Heart left ventricle (tissue), 16 donors: ENCODE measurements at regions not wholly inside any gene's neighbourhood (a gene's known extent, or its start where the extent isn't known, plus 50 kb on each side); places are given as distances from the start of the nearest gene placed in this dataset.

ENCODE experiments used
- ATAC-seq, 4 donors: fragments of 200-7000 bp; cut with Tn5 transposase; one replicate each; pipeline ENCODE4 v1.9.1; 2020 to 2022; ENCODE audit warnings: moderate library complexity in 4 of 4, mild to moderate bottlenecking in 3 of 4, moderate number of reproducible peaks in 1 of 4
- DNase-seq, 5 donors: peaks; one replicate each; pipeline ENCODE4 v3.0.0-alpha.2; 2020
- H3K27ac ChIP-seq, 12 donors: fragments of 200-600 bp; sonication (generic) in 4 of 12; one replicate each; pipeline versions ENCODE4 v1.5.0 to v1.8.0; 2016 to 2022; ENCODE audit warnings: mild to moderate bottlenecking in 2 of 12
- H3K27me3 ChIP-seq, 9 donors: fragments of 200-600 bp; sonication (generic) in 2 of 9; one replicate each; pipeline versions ENCODE4 v1.5.1 to v1.8.0; 2016 to 2022; ENCODE audit warnings: mild to moderate bottlenecking in 3 of 9
- H3K36me3 ChIP-seq, 9 donors: fragments of 200-600 bp; sonication (generic) in 2 of 9; one replicate each; pipeline versions ENCODE4 v1.5.0 to v1.8.0; 2018 to 2022; ENCODE audit warnings: mild to moderate bottlenecking in 2 of 9
- H3K4me1 ChIP-seq, 12 donors: fragments of 200-600 bp; sonication (generic) in 4 of 12; one replicate each; pipeline versions ENCODE4 v1.5.0 to v1.8.0; 2016 to 2022; ENCODE audit warnings: mild to moderate bottlenecking in 3 of 12
- H3K4me3 ChIP-seq, 12 donors: fragments of 200-600 bp; sonication (generic) in 4 of 12; one replicate each; pipeline versions ENCODE4 v1.5.0 to v1.8.0; 2017 to 2022; ENCODE audit warnings: mild to moderate bottlenecking in 9 of 12, moderate library complexity in 4 of 12
- H3K9me3 ChIP-seq, 12 donors: fragments of 200-600 bp; sonication (generic) in 4 of 12; one replicate each; pipeline versions ENCODE4 v1.5.0 to v1.8.0; 2016 to 2022; ENCODE audit warnings: mild to moderate bottlenecking in 1 of 12
- CTCF ChIP-seq, 12 donors: fragments of 200-600 bp; sonication (generic) in 4 of 12; IDR thresholded peaks; one replicate each; pipeline versions ENCODE4 v1.5.0 to v1.8.0; 2018 to 2022; ENCODE audit warnings: antibody characterized with exemption in 12 of 12, mild to moderate bottlenecking in 5 of 12
- POLR2A ChIP-seq, 2 donors: fragments of 450-650 bp; IDR thresholded peaks; one replicate each; pipeline ENCODE4 v1.6.1; 2017; ENCODE audit warnings: antibody characterized with exemption in 2 of 2, mild to moderate bottlenecking in 2 of 2, moderate library complexity in 2 of 2
- WGBS, 4 donors: extraction: QIAGEN DNeasy Blood & Tissue Kit in 2 of 4; methylation state at CpG; one replicate each; pipeline versions ENCODE4 v1.1.5 to v1.1.7; 2013 to 2018; 5-methylcytosine and 5-hydroxymethylcytosine counted together
- intact Hi-C, 10 donors: fragments of 100-400 bp; cut with DNase I; formaldehyde crosslinking; loops; one replicate each; pipeline versions ENCODE4 v1.11.1 to v1.14.2; 2022
- donor health status: ischemic (EF 13 %, LVEDD 7.1; RV severe dilation, severe dysfunction).
- donor health status: healthy with polysubstance abuse.
- donor health status: DM: no; HTN: yes; CAD: no.
- donor health status: DM: no; HTN: no; CAD: no.
- donor health status: ischemic (EF 25% LVEDD 6.9; RV normal size, moderate dysfunction).
- donor health status: ischemic (EF 25% LVEDD 5.7; RV mildly dilated, moderate dysfunction).
- donor health status: healthy.
- donor health status: DM: yes; HTN: yes; CAD: no.
- donor health status: ischemic (EF 35%, LVEDD 5.7; RV mildly dilated, moderate dysfunction).
- donor health status: nonischemic (EF 11% LVEDD 7.7; RV severe dilation, severe dysfunction).
- donor health status: DM: yes; HTN: yes; CAD: no.
- donor health status: PGD.
- donor health status: ischemic (EF 29% LVEDD 5.4; RV normal size, mild dysfunction).
- donor health status: nonischemic (EF 23%, LVEDD 6.1; RV moderate dilation, normal function).

GRCh38 chr10:30114881-30115625, 55.7 kb upstream of the JCAD start:
- DNase-seq (no peak), ATAC-seq (peak in 2 of 4 donors; percentile 56 to 58)
- Histone ChIP-seq H3K27me3 (no peaks in the 10 kb centered on the region), H3K9me3 (no peaks in the 10 kb centered on the region), H3K4me3 (peak overlapping the region in 9 of 12 donors; percentile 4 to 41 (median 21)), H3K36me3 (no peaks in the 10 kb centered on the region), H3K27ac (peak overlapping the region in 1 of 12 donors; percentile 76), H3K4me1 (peaks cover 0 to 25% (median 10%) of the 10 kb centered on the region in 12 donors)
- TF ChIP-seq POLR2A (IDR thresholded peaks at IDR 0.05) (no peak), CTCF (IDR thresholded peaks at IDR 0.05) (no peak)
- intact Hi-C loops: no loop called here
- WGBS, 4 donors: 7 to 15% (median 9%) methylated on average over 13 of the region's 13 CpGs

GRCh38 chr10:30114401-30114800, 55.0 kb upstream of the JCAD start:
- H3K27ac ChIP-seq: no peak overlapping the region
- no peaks in the 10 kb centered on the region for H3K9me3 ChIP-seq
- no peaks in the 10 kb centered on the region for H3K27me3 ChIP-seq
- intact Hi-C loops: no loop called here
- TF ChIP-seq CTCF (IDR thresholded peaks at IDR 0.05): no peak
- TF ChIP-seq POLR2A (IDR thresholded peaks at IDR 0.05): no peak
- no peaks in the 10 kb centered on the region for H3K36me3 ChIP-seq
- ATAC-seq: no peak
- no peak overlapping the region for H3K4me3 ChIP-seq
- WGBS, 4 donors: 88 to 98% (median 94%) methylated on average over 1 of the region's 1 CpG
- peaks cover 0 to 25% (median 10%) of the 10 kb centered on the region in 12 donors for H3K4me1 ChIP-seq
- no peak for DNase-seq

GRCh38 chr10:30111340-30112022, 52.1 kb upstream of the JCAD start:
- no peaks in the 10 kb centered on the region for H3K36me3 ChIP-seq
- H3K27me3 ChIP-seq: no peaks in the 10 kb centered on the region
- peaks cover 0 to 25% (median 10%) of the 10 kb centered on the region in 12 donors for H3K4me1 ChIP-seq
- ATAC-seq: peak in 1 of 4 donors; percentile 47
- no peaks in the 10 kb centered on the region for H3K9me3 ChIP-seq
- H3K4me3 ChIP-seq: no peak overlapping the region
- WGBS, 4 donors: 54 to 71% (median 63%) methylated on average over 4 of the region's 4 CpGs
- intact Hi-C loops: no loop called here
- TF ChIP-seq CTCF (IDR thresholded peaks at IDR 0.05): no peak
- no peak for TF ChIP-seq POLR2A (IDR thresholded peaks at IDR 0.05)
- DNase-seq: no peak
- no peak overlapping the region for H3K27ac ChIP-seq
